IgD-negative memory B cell (primary cell): ENCODE measurements at regions not wholly inside any gene's neighbourhood (a gene's known extent, or its start where the extent isn't known, plus 50 kb on each side); places are given as distances from the start of the nearest gene placed in this dataset.

Experiments
- H3K27ac Mint-ChIP-seq, 3 donors: one replicate each; pipeline ENCODE4 v1.8.0; 2020 to 2022; ENCODE audit warnings: mild to moderate bottlenecking in 3 of 3, mixed read lengths in 3 of 3, moderate library complexity in 1 of 3
- H3K27me3 Mint-ChIP-seq: one replicate; pipeline ENCODE4 v1.8.0; 2021; ENCODE audit warnings: mixed read lengths
- H3K36me3 Mint-ChIP-seq: one replicate; pipeline ENCODE4 v1.8.0; 2020; ENCODE audit warnings: mild to moderate bottlenecking, mixed read lengths
- H3K4me1 Mint-ChIP-seq, 3 donors: one replicate each; pipeline ENCODE4 v1.8.0; 2020 to 2022; ENCODE audit warnings: mixed read lengths in 3 of 3, mild to moderate bottlenecking in 1 of 3
- H3K4me3 Mint-ChIP-seq, 4 donors: one replicate each; pipeline ENCODE4 v1.8.0; 2020 to 2022; ENCODE audit warnings: mild to moderate bottlenecking in 4 of 4, mixed read lengths in 4 of 4, moderate library complexity in 3 of 4
- H3K9me3 Mint-ChIP-seq, 3 donors: one replicate each; pipeline ENCODE4 v1.8.0; 2020 to 2021; ENCODE audit warnings: mixed read lengths in 3 of 3, mild to moderate bottlenecking in 1 of 3

DNA sequence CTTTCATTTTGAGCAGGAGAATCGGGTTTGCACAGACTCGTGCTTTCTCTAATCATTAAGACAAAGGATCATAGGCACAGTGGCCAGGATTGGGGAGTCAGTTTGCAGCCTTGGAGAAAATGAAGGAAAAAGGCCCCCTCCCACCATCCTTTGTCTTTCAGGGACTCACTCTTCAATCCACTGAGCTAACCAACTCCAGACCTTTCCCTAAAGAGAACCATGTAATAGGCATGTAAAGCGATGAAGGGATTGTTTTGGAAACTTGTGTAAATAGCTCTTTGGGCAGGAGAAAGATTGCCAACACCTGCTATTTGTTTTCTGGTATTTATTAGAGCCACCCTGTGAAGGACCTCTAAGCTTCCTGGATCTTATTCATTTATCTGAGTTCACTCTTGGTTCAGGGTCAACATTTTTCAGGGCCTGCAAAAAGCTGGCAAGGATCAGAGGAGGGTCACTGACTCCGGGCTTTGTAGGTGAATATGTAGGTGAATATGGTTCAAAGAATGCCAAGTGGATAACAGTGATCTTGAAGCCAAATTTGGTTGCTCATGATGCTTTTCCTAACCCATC, 192.6 kb upstream of the FGGY start:
- H3K4me3 Mint-ChIP-seq: no peak overlapping the region
- H3K27me3 Mint-ChIP-seq: no peaks in the 10 kb centered on the region
- no peaks in the 10 kb centered on the region for H3K36me3 Mint-ChIP-seq
- no peaks in the 10 kb centered on the region for H3K9me3 Mint-ChIP-seq
- no peaks in the 10 kb centered on the region for H3K4me1 Mint-ChIP-seq
- peak overlapping the region in 1 of 3 donors; percentile 47 for H3K27ac Mint-ChIP-seq

DNA sequence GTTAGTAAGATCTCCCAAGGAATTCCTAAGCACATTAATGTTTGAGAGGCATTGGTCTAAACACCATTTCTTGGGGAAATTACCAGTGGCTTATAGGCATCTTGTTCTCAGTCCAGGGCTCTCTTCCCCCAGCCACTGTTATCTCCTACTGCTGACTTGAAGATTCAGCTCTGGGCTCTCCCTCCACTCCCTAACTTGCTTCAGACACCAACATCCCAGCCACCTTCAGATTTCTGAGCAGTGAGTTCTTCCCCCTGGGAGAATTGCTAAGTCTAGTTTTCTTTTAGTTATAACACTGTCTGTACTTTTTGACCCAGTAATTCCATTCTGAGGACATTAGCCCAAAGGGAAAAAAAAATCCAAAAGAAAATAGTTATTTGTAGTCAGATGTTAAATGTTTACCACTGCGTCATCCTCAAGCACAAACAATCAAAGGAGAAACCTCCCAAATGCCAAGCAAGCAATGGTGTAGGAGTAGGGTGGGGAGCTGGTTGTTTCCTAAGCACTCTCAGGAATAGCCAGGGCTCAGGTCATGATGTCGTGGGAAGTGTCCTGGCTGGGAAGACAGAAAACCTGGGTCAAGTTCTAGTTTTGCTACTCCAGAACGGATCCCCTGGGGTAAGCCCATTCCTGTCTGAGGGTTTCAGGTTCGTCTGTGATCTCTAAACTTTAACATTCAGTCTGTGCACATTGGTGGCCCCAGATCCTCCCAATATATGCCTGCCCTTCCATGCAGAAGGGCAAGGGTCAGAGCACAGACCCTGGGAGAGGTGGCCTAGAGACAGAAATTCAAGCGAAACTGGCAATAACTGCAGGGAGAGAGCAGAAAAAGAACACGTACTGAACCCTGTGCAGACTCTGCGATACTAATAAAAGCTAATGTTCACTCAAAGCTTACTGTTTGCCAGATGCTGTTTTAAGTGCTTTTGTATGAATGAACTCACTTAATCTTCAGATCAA, 191.1 kb upstream of the FGGY start:
- H3K9me3 Mint-ChIP-seq: no peaks in the 10 kb centered on the region
- no peaks in the 10 kb centered on the region for H3K36me3 Mint-ChIP-seq
- H3K27me3 Mint-ChIP-seq: no peaks in the 10 kb centered on the region
- H3K4me3 Mint-ChIP-seq: no peak overlapping the region
- no peaks in the 10 kb centered on the region for H3K4me1 Mint-ChIP-seq
- no peak overlapping the region for H3K27ac Mint-ChIP-seq

DNA sequence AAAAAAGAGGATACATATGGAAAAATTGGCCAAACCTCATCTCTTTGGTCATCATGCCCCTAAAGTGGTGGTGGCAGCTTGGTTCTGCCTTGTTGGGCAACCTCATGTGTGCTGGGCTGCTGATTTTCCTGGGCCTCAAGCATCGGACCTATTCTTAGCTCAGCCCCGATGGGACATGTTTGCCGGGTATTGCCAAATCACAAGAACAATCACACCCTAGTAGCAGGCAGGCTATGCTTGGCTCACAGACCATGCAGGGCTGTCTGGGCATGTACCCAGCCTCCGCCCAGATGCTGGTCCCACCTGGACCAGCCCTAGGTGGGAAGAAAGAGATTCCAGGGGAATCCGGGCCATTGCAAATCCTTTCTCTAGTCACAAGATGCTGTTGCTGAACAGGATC, 189.4 kb upstream of the FGGY start:
- H3K36me3 Mint-ChIP-seq: no peaks in the 10 kb centered on the region

DNA sequence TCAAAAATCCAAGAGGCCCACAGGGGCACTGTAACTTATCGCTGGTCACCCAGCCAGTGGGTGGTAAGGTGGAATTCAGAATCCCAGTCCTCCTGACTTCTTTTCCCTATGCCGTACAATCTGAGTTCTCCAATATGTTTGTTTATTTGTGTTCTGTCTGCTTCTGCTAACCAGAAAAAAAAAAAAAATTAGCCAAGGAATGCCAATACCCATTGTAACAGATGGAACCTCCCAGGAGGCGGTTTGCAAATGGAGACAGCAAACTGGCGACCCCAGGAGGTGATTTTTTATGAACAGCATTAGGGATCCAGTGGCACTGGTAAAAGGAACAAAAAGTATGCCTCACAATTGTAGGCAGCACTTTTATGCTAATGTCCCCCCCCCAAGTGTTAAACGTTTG, 189.0 kb upstream of the FGGY start:
- H3K9me3 Mint-ChIP-seq: no peaks in the 10 kb centered on the region
- no peaks in the 10 kb centered on the region for H3K4me1 Mint-ChIP-seq
- no peaks in the 10 kb centered on the region for H3K36me3 Mint-ChIP-seq
- H3K4me3 Mint-ChIP-seq: no peak overlapping the region
- no peaks in the 10 kb centered on the region for H3K27me3 Mint-ChIP-seq
- no peak overlapping the region for H3K27ac Mint-ChIP-seq

More for the DNA sequence above, 189.4 kb upstream of the FGGY start:
- no peaks in the 10 kb centered on the region for H3K27me3 Mint-ChIP-seq
- no peaks in the 10 kb centered on the region for H3K9me3 Mint-ChIP-seq
- H3K4me1 Mint-ChIP-seq: no peaks in the 10 kb centered on the region
- no peak overlapping the region for H3K4me3 Mint-ChIP-seq
- no peak overlapping the region for H3K27ac Mint-ChIP-seq

DNA sequence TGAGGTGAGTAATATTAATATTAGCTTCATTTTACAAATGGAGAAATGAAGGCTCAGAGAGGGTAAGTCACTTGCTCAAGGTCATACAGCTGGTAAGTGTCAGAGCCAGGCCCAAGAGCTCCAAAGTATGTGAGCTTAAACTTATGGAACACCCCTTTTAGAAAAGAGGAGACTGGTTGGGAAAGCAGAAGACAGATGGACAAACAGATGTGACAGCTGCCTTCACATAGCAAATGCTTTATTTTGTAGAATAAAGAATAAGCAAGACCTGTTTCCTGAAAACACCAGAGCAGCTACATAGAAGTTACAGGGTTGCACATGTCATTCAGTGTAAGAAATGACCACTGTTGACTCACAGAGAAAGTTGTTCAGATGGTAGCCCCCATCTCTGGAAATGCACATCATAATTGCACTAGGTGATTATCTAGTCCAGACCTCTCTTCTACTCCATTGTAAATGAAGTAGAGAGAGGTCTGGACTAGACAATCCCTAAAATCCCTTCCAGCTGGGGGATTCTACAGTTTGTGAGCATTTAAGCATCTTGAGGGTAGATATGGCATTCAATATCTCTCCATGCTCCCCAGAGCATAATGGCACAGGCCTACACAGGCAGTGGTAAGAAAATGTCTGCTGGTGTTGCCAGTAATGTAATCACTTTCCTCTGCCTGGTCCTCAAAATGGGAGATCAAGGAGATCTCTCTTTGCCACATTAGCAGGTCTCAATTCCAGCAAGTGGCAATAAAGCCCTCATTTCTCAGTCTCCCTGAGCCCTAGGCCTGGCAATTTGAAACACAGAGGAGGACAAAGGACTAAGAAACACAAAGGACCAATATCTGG, 188.2 kb upstream of the FGGY start:
- Mint-ChIP-seq H3K9me3 (no peaks in the 10 kb centered on the region), H3K27ac (no peak overlapping the region), H3K27me3 (no peaks in the 10 kb centered on the region), H3K4me1 (no peaks in the 10 kb centered on the region), H3K4me3 (no peak overlapping the region), H3K36me3 (no peaks in the 10 kb centered on the region)

DNA sequence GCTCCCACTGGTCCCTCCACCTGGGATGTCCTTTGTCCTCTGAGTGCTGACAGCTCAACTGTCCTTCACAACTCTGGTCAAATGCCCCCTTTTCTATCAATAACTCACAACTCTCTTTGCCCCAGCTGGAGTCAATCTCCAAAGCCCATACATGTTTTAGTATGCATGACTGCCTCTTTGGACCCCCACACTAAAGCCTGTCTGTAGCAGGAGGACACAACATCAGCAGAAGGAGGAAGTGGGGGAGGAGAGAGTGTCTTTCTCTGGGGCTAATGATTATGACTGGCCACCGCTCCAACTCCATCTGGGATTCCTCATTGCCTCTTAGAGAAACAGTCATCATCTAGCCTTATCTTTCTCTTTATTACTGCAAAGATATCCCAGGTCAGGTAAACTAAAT, 186.6 kb upstream of the FGGY start:
- H3K36me3 Mint-ChIP-seq: no peaks in the 10 kb centered on the region
- no peak overlapping the region for H3K27ac Mint-ChIP-seq
- H3K4me3 Mint-ChIP-seq: no peak overlapping the region
- H3K4me1 Mint-ChIP-seq: no peaks in the 10 kb centered on the region
- no peaks in the 10 kb centered on the region for H3K9me3 Mint-ChIP-seq
- no peaks in the 10 kb centered on the region for H3K27me3 Mint-ChIP-seq

DNA sequence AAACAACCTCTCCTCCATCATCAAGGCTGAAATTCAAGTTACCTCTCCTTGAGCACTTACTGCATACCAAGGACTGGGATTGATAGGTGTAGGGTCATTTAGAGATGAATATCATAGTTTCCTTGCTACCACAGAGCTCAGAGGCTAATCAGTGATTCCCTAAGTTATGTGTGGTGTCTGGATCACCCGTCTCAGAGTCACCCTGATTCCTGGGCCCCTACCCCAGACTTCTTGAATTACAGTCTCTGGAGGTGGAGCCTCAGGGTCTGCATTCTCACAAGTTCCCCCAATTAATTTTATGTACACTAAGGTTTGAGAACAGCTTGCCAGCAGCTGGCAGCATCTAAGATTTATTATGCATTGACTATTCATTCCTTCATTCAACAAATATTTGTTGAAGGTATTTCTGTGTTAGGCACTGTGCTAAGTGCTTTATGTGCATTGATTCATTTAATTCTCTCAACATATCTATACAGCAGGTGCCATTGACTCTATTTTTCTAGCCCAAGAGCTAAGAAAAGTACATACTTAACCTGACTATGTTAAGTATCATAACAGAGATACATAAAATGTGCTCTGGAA, 182.9 kb upstream of the FGGY start:
- H3K4me3 Mint-ChIP-seq: no peak overlapping the region

DNA sequence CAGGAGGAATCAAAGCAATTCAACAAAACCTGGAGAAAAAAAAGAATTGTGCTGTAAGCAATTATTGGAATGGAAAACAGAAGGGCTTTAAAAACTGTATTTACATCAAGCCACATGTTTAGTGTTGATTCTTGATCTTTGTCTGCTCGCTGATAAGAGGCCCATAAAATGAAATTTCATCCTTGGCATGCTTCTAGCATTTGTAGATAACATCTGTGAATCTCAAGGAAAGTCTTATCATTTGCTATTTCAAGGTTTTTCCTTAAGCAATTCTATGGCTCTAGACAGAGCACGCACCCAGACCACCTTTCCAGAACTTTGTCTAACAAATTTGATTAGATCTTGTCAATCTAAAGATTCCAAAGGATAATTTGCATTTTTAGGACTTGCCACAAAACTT, 181.0 kb upstream of the FGGY start:
- no peak overlapping the region for H3K27ac Mint-ChIP-seq
- no peaks in the 10 kb centered on the region for H3K27me3 Mint-ChIP-seq
- no peaks in the 10 kb centered on the region for H3K36me3 Mint-ChIP-seq
- no peaks in the 10 kb centered on the region for H3K9me3 Mint-ChIP-seq
- H3K4me3 Mint-ChIP-seq: no peak overlapping the region
- H3K4me1 Mint-ChIP-seq: no peaks in the 10 kb centered on the region

More for the DNA sequence above, 182.9 kb upstream of the FGGY start:
- H3K4me1 Mint-ChIP-seq: no peaks in the 10 kb centered on the region
- no peak overlapping the region for H3K27ac Mint-ChIP-seq
- H3K9me3 Mint-ChIP-seq: no peaks in the 10 kb centered on the region
- no peaks in the 10 kb centered on the region for H3K36me3 Mint-ChIP-seq
- no peaks in the 10 kb centered on the region for H3K27me3 Mint-ChIP-seq

DNA sequence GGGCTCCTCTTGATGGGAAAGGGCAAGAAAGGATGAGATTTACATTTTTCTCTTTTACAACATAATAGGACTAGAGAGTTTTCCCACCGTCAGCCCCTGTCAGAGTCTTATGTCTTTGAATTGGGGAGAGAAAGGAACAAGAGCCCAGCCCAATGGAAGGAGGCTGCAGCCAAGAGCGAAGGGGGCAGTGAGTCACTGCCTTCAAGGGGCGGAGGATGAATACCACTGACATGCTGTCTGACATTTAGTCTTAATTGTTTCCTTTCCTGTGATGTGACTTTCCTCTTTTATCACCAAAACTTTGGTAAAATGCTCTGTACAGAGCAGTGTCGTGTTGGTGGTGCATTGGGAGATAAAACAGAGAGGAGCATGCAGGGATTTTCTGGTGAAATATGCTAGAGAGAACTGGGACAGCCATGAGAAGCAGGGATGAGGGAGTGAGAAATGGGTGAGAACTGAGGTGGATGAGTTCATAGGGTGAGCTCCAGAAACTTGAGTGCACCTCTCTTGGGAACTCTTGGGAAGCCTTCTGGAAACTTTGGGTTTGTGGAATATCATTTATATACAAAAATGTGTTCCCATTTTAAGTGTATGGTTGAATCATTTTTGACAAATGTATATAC, 179.9 kb upstream of the FGGY start:
- Mint-ChIP-seq H3K27ac (no peak overlapping the region), H3K4me1 (peaks cover 0 to 2% (median 0%) of the 10 kb centered on the region in 3 donors), H3K4me3 (no peak overlapping the region), H3K36me3 (no peaks in the 10 kb centered on the region), H3K9me3 (no peaks in the 10 kb centered on the region), H3K27me3 (no peaks in the 10 kb centered on the region)

DNA sequence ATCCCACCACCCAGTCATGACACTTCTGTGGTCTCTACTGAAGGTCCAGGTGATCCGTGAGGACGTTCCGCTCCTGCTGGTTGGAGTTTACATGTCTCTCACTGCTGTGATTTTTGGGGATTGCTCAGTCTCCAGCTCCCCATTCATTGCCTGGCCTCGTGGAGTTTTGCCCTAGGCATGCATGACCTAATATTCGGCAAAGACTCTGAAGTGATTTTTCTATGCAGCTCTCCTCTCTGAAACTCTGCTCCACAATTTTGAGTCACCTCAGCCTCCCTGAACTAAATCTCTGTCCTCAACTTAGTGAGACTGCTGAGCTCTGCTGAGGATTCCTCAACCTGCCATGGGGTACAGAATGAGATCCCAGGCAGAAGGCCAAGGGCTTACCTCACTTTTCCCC, 174.4 kb upstream of the FGGY start:
- H3K9me3 Mint-ChIP-seq: no peaks in the 10 kb centered on the region
- no peak overlapping the region for H3K27ac Mint-ChIP-seq
- no peaks in the 10 kb centered on the region for H3K36me3 Mint-ChIP-seq
- peaks cover 0 to 3% (median 3%) of the 10 kb centered on the region in 3 donors for H3K4me1 Mint-ChIP-seq
- H3K27me3 Mint-ChIP-seq: peaks cover 2% of the 10 kb centered on the region
- H3K4me3 Mint-ChIP-seq: no peak overlapping the region

DNA sequence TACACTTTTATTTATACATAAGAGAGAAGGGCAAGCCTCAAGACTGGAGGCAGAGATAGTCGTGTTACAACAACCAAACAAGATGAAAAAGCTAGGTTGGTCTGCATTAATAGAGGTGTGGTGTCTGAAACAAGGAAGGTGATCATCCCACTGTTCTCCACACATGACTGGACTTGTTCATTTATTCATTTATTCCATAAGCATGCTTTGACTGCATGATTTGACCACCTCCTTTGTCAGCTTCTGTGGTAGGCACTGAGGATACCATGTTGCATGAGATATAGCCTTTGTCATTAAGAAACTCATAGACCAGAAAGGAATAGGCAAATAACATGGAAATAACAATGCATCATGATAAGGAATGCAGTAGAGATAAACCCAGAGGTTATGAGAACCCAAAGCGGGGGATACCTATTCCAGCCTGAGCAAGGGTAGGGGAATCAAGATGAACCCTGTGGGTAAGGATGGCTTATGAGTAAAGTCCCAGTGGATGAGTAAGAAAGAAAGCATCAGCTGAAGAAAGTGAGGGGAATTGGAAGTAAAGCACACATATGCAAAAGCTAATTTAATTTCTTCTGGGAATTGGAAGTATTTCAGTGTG, 173.7 kb upstream of the FGGY start:
- Mint-ChIP-seq H3K36me3 (no peaks in the 10 kb centered on the region), H3K4me1 (peaks cover 0 to 3% (median 3%) of the 10 kb centered on the region in 3 donors), H3K4me3 (no peak overlapping the region), H3K27me3 (peaks cover 2% of the 10 kb centered on the region), H3K27ac (no peak overlapping the region), H3K9me3 (no peaks in the 10 kb centered on the region)

DNA sequence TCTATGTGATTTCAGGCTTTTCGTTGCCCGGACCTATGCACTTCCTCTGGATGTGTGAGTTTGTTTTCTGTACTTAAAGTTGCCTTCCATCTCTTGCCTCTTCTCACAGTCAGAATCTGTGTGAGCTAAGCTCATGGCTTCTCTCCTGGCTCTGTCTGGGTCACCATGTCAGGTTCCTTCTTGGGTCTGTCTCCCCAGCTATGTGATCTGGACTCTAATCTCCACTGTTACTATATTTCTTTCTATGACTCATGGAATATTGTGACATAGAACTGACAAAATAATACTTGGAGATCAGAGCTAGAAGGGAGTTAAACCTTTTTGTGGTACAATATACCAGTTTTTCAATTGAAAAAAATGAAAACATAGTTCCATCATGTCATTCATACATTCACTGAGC, 172.7 kb upstream of the FGGY start:
- H3K9me3 Mint-ChIP-seq: no peaks in the 10 kb centered on the region
- no peak overlapping the region for H3K27ac Mint-ChIP-seq
- H3K4me3 Mint-ChIP-seq: no peak overlapping the region
- peaks cover 0 to 3% (median 3%) of the 10 kb centered on the region in 3 donors for H3K4me1 Mint-ChIP-seq
- H3K27me3 Mint-ChIP-seq: peaks cover 2% of the 10 kb centered on the region
- no peaks in the 10 kb centered on the region for H3K36me3 Mint-ChIP-seq

DNA sequence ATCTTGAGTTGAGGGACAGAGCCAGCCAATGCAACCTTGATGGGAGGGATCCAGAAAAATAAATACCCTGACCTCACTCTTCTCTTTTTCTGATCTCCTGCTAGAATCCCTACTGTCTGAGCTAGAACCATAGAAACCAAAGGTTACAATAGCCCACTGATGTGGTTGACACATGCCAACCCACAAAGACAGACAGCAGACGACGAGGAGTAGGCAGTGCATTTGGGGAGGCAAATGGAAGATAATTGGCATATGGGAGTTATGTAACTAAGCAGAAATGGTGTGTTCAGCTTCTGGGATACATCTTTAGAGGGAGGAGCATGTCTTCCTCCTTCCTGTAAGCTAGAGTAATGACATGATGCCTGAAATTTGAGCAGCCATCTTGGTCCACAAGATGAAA, 171.7 kb upstream of the FGGY start:
- H3K27me3 Mint-ChIP-seq: peaks cover 2% of the 10 kb centered on the region
- no peaks in the 10 kb centered on the region for H3K9me3 Mint-ChIP-seq
- no peak overlapping the region for H3K4me3 Mint-ChIP-seq
- peaks cover 0 to 3% (median 3%) of the 10 kb centered on the region in 3 donors for H3K4me1 Mint-ChIP-seq
- H3K27ac Mint-ChIP-seq: peak overlapping the region in 1 of 3 donors; percentile 30
- no peaks in the 10 kb centered on the region for H3K36me3 Mint-ChIP-seq

DNA sequence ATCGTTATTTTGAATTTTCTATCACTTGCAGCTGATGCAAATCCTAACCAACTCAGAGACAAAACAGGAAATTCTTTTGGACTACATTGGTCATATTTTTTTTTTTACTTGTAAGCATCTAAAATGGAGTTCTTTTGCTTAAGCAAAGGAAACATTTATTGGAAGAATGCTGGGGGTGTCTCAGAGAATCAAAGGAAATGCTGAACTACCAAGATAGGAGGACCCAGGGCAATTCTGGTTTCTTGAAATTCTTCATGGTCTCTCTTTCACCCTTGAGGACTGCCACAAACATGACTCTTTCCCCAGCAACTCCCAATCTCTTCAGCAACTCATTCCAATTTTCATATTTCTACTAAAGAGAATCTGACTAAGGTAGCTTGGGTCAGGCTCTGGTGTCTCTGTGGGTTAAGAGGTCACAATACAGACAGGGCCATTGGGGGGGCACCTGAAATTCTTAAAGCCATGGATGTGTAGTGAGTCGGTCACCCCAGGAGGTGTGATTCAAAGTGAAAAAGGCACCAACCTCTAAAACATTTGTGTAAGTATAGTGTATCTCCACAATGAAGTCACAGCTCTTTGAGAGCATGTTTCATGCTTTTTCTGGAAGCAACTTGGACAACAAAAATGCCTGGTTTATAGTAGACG, 171.1 kb upstream of the FGGY start:
- Mint-ChIP-seq H3K4me3 (no peak overlapping the region), H3K27ac (no peak overlapping the region), H3K36me3 (no peaks in the 10 kb centered on the region), H3K4me1 (peaks cover 0 to 3% (median 3%) of the 10 kb centered on the region in 3 donors), H3K27me3 (peaks cover 2% of the 10 kb centered on the region), H3K9me3 (no peaks in the 10 kb centered on the region)
